SK-N-SH (cell line): ENCODE measurements at regions not wholly inside any gene's neighbourhood (a gene's known extent, or its start where the extent isn't known, plus 50 kb on each side); places are given as distances from the start of the nearest gene placed in this dataset.

Source experiments
- CTCF ChIA-PET: fragments of 300-600, 350-600 bp; formaldehyde crosslinking; extraction: SDS; loops from one replicate; lab custom pipeline; 2021; lab: Yijun Ruan, JAX
- POLR2A ChIA-PET: fragments of 350-600 bp; sonication (Branson Sonifier 250); formaldehyde crosslinking; extraction: SDS; loops from one replicate; lab custom pipeline; 2020; ENCODE audit warnings: antibody characterized with exemption, inconsistent platforms; lab: Yijun Ruan, JAX
- DNase-seq: peaks from one replicate; pipeline ENCODE4 v3.0.0; 2012
- H2AFZ ChIP-seq: fragments of 200-600 bp; sonication (generic); 2 replicates; pipeline ENCODE4 v1.8.1; 2016; ENCODE audit warnings: antibody characterized with exemption, mild to moderate bottlenecking, low read depth
- H3F3A ChIP-seq: fragments of 200-600 bp; sonication (generic); replicated peaks from 2 replicates; pipeline ENCODE3; 2016; ENCODE audit warnings: antibody characterized with exemption, mild to moderate bottlenecking; ENCODE audit not compliant: insufficient read depth
- H3K27ac ChIP-seq, 2 experiments: fragments of 200-500 bp in 1 of 2; fragments of 200-600 bp in 1 of 2; sonication (Bioruptor generic) in 1 of 2; sonication (generic), shearing (Covaris generic) in 1 of 2; 2 replicates each; pipeline versions ENCODE4 v1.5.1 to v1.6.1; 2014 to 2016; ENCODE audit warnings: low read depth in 2 of 2, inconsistent platforms in 1 of 2, low read length in 1 of 2, mild to moderate bottlenecking in 1 of 2, mixed read lengths in 1 of 2
- H3K27me3 ChIP-seq: fragments of 200-600 bp; sonication (generic), shearing (Covaris generic); 2 replicates; pipeline ENCODE4 v1.6.1; 2016; ENCODE audit warnings: mixed run types; ENCODE audit not compliant: insufficient read depth
- H3K36me3 ChIP-seq, 2 experiments: fragments of 200-500 bp in 1 of 2; fragments of 200-600 bp in 1 of 2; sonication (Bioruptor generic) in 1 of 2; sonication (generic) in 1 of 2; replicated peaks in 1 of 2; 2 replicates each; pipeline versions ENCODE3 to v1.5.1; 2014 to 2016; ENCODE audit warnings: low read length in 1 of 2, mild to moderate bottlenecking in 1 of 2; ENCODE audit not compliant: insufficient read depth in 2 of 2, control insufficient read depth in 1 of 2
- H3K4me1 ChIP-seq, 2 experiments: fragments of 200-500 bp in 1 of 2; fragments of 200-600 bp in 1 of 2; sonication (Bioruptor generic) in 1 of 2; sonication (generic), shearing (Covaris generic) in 1 of 2; 2 replicates each; pipeline versions ENCODE4 v1.5.1 to v1.6.1; 2014 to 2016; ENCODE audit warnings: low read depth in 1 of 2, low read length in 1 of 2, mixed run types in 1 of 2; ENCODE audit not compliant: insufficient read depth in 2 of 2, control insufficient read depth in 1 of 2
- H3K4me2 ChIP-seq: fragments of 200-600 bp; sonication (generic), shearing (Covaris generic); 2 replicates; pipeline ENCODE4 v1.6.1; 2017; ENCODE audit warnings: mixed run types
- H3K4me3 ChIP-seq, 2 experiments: fragments of 200-500 bp in 1 of 2; fragments of 200-600 bp in 1 of 2; sonication (Bioruptor generic) in 1 of 2; sonication (generic), shearing (Covaris generic) in 1 of 2; 2 replicates each; pipeline versions ENCODE4 v1.5.1 to v1.8.1; 2014 to 2016; ENCODE audit warnings: low read depth in 2 of 2, inconsistent platforms in 1 of 2, low read length in 1 of 2, mild to moderate bottlenecking in 1 of 2, mixed read lengths in 1 of 2, moderate library complexity in 1 of 2
- H3K79me2 ChIP-seq: fragments of 200-600 bp; sonication (generic); 2 replicates; pipeline ENCODE4 v1.8.1; 2017; ENCODE audit warnings: mild to moderate bottlenecking; ENCODE audit not compliant: insufficient read depth
- H3K9ac ChIP-seq: fragments of 200-600 bp; sonication (generic); 2 replicates; pipeline ENCODE4 v1.6.1; 2017; ENCODE audit warnings: mixed run types
- H3K9me2 ChIP-seq: fragments of 200-600 bp; sonication (generic); 2 replicates; pipeline ENCODE4 v1.6.1; 2017; ENCODE audit warnings: mixed run types
- H3K9me3 ChIP-seq: fragments of 200-600 bp; sonication (generic); 2 replicates; pipeline ENCODE4 v1.6.1; 2017; ENCODE audit warnings: mixed run types, mild to moderate bottlenecking, moderate library complexity
- H4K20me1 ChIP-seq: fragments of 200-600 bp; sonication (generic); 2 replicates; pipeline ENCODE4 v1.6.1; 2017; ENCODE audit warnings: mild to moderate bottlenecking, mixed run types; ENCODE audit not compliant: insufficient read depth
- FOSL2 ChIP-seq: IDR thresholded peaks from 2 replicates; pipeline ENCODE4 v1.4.0; 2012; ENCODE audit warnings: low read depth, mild to moderate bottlenecking, moderate library complexity, borderline replicate concordance
- MEF2A ChIP-seq: IDR thresholded peaks from 2 replicates; pipeline ENCODE4 v1.4.0; 2012; ENCODE audit warnings: low read depth, borderline replicate concordance
- NRF1 ChIP-seq: IDR thresholded peaks from 2 replicates; pipeline ENCODE4 v1.6.1; 2012; ENCODE audit warnings: low read depth, mild to moderate bottlenecking, low read length
- RCOR1 ChIP-seq: fragments of 150-350 bp; IDR thresholded peaks from 2 replicates; pipeline ENCODE4 v1.6.1; 2017; ENCODE audit warnings: antibody characterized with exemption, low read length
- RXRA ChIP-seq: IDR thresholded peaks from 2 replicates; pipeline ENCODE4 v1.4.0; 2012; ENCODE audit warnings: low read depth, mild to moderate bottlenecking, borderline replicate concordance
- SIN3A ChIP-seq: IDR thresholded peaks from 2 replicates; pipeline ENCODE4 v1.6.1; 2012; ENCODE audit warnings: low read depth, mild to moderate bottlenecking, low read length, moderate library complexity, borderline replicate concordance
- TAF1 ChIP-seq: IDR thresholded peaks from 2 replicates; pipeline ENCODE4 v1.6.1; 2012; ENCODE audit warnings: low read depth, mild to moderate bottlenecking, low read length, moderate library complexity, borderline replicate concordance
- TEAD4 ChIP-seq: IDR thresholded peaks from 2 replicates; pipeline ENCODE4 v1.4.0; 2012; ENCODE audit warnings: mild to moderate bottlenecking, borderline replicate concordance; ENCODE audit not compliant: insufficient read depth
- WGBS: methylation state at CpG from one replicate; pipeline ENCODE4 v1.1.6; 2017; ENCODE audit warnings: low lambda C conversion rate; 5-methylcytosine and 5-hydroxymethylcytosine counted together
- TF ChIP-seq, protein P1 (sequence below): IDR thresholded peaks from 2 replicates; pipeline ENCODE4 v1.4.0; 2012; ENCODE audit warnings: low read depth, borderline replicate concordance
- TF ChIP-seq, protein P2 (sequence below): IDR thresholded peaks from 2 replicates; pipeline ENCODE4; 2012
- TF ChIP-seq, protein P3 (sequence below): fragments of 150-350 bp; IDR thresholded peaks from 2 replicates; pipeline ENCODE4 v1.6.1; 2017; ENCODE audit warnings: antibody characterized with exemption, low read length, low read depth, borderline replicate concordance

DNA sequence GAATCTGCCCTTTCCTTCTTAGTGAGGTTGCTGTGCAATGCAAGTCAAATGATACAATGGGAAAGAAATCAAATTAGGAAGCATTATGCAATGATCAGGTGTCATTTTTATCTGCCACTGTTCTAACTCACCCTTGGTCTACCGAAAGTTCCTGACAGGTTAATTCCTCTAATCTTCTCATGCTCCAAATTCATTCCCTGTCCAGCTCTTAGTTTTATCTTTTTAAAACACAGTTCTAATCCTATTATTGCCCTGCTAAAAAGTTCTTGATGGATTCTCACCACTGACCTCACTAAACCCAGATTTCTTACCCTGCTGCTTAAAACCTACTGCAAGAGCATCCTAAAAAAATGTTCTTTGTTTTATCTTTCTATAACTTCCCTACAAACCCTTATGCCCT is 1000.9 kb downstream of the CDH18 start:
- Histone ChIP-seq H4K20me1 (no peaks in the 10 kb centered on the region), H3K79me2 (no peaks in the 10 kb centered on the region), H3K4me1 (no peaks in the 10 kb centered on the region), H3K27me3 (no peaks in the 10 kb centered on the region), H3K9ac (no peak overlapping the region), H2AFZ (no peak overlapping the region), H3K4me2 (no peak overlapping the region), H3K9me2 (no peaks in the 10 kb centered on the region), H3K4me3 (no peak overlapping the region), H3K9me3 (no peaks in the 10 kb centered on the region), H3K36me3 (no peaks in the 10 kb centered on the region), H3K27ac (no peak overlapping the region), H3F3A (no peaks in the 10 kb centered on the region)
- 7% methylated on average over 1 of the region's 1 CpG for WGBS
- POLR2A ChIA-PET: no interaction called here
- TF ChIP-seq, protein P1, sequence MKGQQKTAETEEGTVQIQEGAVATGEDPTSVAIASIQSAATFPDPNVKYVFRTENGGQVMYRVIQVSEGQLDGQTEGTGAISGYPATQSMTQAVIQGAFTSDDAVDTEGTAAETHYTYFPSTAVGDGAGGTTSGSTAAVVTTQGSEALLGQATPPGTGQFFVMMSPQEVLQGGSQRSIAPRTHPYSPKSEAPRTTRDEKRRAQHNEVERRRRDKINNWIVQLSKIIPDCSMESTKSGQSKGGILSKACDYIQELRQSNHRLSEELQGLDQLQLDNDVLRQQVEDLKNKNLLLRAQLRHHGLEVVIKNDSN: no peak
- TF ChIP-seq, protein P2, sequence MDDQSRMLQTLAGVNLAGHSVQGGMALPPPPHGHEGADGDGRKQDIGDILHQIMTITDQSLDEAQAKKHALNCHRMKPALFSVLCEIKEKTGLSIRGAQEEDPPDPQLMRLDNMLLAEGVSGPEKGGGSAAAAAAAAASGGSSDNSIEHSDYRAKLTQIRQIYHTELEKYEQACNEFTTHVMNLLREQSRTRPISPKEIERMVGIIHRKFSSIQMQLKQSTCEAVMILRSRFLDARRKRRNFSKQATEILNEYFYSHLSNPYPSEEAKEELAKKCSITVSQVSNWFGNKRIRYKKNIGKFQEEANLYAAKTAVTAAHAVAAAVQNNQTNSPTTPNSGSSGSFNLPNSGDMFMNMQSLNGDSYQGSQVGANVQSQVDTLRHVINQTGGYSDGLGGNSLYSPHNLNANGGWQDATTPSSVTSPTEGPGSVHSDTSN: no peak
- CTCF ChIA-PET: no interaction called here
- no peak for DNase-seq

DNA sequence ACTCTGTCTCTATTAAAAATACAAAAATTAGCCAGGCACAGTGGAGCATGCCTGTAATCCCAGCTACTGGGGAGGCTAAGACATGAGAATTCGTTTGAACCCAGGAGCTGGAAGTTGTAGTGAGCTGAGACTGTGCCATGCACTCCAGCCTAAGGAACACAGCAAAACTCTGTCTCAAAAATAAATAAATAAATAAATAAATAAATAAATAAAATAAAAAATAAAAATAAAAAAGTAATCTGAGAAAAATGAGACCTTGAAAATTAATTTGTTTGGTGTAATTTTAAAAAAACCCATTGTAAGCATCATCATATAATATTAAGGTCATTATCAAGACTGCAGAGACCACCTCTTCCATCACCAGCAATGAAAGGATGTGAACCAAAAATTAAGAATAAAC is 997.1 kb downstream of the CDH18 start:
- no peak for DNase-seq
- ChIA-PET POLR2A (no interaction called here), CTCF (no interaction called here)
- Histone ChIP-seq H3K79me2 (no peaks in the 10 kb centered on the region), H3K9ac (no peak overlapping the region), H2AFZ (no peak overlapping the region), H3K27ac (no peak overlapping the region), H3K36me3 (no peaks in the 10 kb centered on the region), H3K4me1 (no peaks in the 10 kb centered on the region), H3K27me3 (no peaks in the 10 kb centered on the region), H3K4me3 (no peak overlapping the region), H3K9me2 (no peaks in the 10 kb centered on the region), H3F3A (no peaks in the 10 kb centered on the region), H4K20me1 (no peaks in the 10 kb centered on the region), H3K4me2 (no peak overlapping the region), H3K9me3 (no peaks in the 10 kb centered on the region)
- no peak for TF ChIP-seq TAF1
- TF ChIP-seq MEF2A: no peak
- TF ChIP-seq SIN3A: no peak
- TF ChIP-seq, protein P2: no peak
- no peak for TF ChIP-seq NRF1
- no peak for TF ChIP-seq RCOR1
- TF ChIP-seq, protein P3, sequence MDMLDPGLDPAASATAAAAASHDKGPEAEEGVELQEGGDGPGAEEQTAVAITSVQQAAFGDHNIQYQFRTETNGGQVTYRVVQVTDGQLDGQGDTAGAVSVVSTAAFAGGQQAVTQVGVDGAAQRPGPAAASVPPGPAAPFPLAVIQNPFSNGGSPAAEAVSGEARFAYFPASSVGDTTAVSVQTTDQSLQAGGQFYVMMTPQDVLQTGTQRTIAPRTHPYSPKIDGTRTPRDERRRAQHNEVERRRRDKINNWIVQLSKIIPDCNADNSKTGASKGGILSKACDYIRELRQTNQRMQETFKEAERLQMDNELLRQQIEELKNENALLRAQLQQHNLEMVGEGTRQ: no peak
- TF ChIP-seq TEAD4: no peak
- TF ChIP-seq RXRA: no peak
- TF ChIP-seq, protein P1: no peak
- TF ChIP-seq FOSL2: no peak
- 0% methylated on average over 1 of the region's 1 CpG for WGBS
